ENCODE measurements at regions not wholly inside any gene's neighbourhood (a gene's known extent, or its start where the extent isn't known, plus 50 kb on each side); places are given as distances from the start of the nearest gene placed in this dataset.

DNA sequence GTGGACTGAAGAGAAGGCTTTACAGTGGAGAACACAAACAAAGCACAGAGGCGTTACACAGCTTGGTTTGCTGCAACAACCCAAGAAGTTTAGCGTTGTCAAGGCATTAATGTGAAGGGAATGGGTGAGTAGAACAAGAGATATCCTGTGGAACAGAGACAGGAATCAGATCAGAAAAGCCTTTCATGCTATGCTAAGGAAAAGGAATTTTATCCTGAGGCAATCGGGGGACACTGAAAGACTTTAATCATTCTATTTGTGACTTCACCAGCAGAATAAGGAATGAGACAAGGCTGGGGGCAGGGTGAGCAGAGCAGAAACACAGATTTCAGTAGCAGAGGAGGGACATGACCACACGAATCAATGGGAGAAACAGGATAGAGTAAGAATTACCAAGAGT, 600.7 kb downstream of the IRS1 start:
- TF ChIP-seq, protein P1, sequence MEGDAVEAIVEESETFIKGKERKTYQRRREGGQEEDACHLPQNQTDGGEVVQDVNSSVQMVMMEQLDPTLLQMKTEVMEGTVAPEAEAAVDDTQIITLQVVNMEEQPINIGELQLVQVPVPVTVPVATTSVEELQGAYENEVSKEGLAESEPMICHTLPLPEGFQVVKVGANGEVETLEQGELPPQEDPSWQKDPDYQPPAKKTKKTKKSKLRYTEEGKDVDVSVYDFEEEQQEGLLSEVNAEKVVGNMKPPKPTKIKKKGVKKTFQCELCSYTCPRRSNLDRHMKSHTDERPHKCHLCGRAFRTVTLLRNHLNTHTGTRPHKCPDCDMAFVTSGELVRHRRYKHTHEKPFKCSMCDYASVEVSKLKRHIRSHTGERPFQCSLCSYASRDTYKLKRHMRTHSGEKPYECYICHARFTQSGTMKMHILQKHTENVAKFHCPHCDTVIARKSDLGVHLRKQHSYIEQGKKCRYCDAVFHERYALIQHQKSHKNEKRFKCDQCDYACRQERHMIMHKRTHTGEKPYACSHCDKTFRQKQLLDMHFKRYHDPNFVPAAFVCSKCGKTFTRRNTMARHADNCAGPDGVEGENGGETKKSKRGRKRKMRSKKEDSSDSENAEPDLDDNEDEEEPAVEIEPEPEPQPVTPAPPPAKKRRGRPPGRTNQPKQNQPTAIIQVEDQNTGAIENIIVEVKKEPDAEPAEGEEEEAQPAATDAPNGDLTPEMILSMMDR (IDR thresholded peaks at IDR 0.05; ENCODE audit: low read depth, low read length, missing input control) = no peak
- TF ChIP-seq GABPA (IDR thresholded peaks at IDR 0.05 in 1 of 2, conservative IDR thresholded peaks at IDR 0.05 in 1 of 2) = no peak
- no peak for TF ChIP-seq TAF1 (conservative IDR thresholded peaks at IDR 0.05)
- TF ChIP-seq, protein P2, sequence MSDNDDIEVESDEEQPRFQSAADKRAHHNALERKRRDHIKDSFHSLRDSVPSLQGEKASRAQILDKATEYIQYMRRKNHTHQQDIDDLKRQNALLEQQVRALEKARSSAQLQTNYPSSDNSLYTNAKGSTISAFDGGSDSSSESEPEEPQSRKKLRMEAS (IDR thresholded peaks at IDR 0.05) = no peak
- TF ChIP-seq, protein P3, sequence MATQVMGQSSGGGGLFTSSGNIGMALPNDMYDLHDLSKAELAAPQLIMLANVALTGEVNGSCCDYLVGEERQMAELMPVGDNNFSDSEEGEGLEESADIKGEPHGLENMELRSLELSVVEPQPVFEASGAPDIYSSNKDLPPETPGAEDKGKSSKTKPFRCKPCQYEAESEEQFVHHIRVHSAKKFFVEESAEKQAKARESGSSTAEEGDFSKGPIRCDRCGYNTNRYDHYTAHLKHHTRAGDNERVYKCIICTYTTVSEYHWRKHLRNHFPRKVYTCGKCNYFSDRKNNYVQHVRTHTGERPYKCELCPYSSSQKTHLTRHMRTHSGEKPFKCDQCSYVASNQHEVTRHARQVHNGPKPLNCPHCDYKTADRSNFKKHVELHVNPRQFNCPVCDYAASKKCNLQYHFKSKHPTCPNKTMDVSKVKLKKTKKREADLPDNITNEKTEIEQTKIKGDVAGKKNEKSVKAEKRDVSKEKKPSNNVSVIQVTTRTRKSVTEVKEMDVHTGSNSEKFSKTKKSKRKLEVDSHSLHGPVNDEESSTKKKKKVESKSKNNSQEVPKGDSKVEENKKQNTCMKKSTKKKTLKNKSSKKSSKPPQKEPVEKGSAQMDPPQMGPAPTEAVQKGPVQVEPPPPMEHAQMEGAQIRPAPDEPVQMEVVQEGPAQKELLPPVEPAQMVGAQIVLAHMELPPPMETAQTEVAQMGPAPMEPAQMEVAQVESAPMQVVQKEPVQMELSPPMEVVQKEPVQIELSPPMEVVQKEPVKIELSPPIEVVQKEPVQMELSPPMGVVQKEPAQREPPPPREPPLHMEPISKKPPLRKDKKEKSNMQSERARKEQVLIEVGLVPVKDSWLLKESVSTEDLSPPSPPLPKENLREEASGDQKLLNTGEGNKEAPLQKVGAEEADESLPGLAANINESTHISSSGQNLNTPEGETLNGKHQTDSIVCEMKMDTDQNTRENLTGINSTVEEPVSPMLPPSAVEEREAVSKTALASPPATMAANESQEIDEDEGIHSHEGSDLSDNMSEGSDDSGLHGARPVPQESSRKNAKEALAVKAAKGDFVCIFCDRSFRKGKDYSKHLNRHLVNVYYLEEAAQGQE (IDR thresholded peaks at IDR 0.05) = no peak
- TF ChIP-seq YY1 (IDR thresholded peaks at IDR 0.05) = no peak
- TF ChIP-seq RAD21 (IDR thresholded peaks at IDR 0.05) = no peak
- no peak for TF ChIP-seq EGR1 (IDR thresholded peaks at IDR 0.05; ENCODE audit: low read depth in 2 of 2)
- TF ChIP-seq SP1 (IDR thresholded peaks at IDR 0.05) = no peak
- TF ChIP-seq, protein P4, sequence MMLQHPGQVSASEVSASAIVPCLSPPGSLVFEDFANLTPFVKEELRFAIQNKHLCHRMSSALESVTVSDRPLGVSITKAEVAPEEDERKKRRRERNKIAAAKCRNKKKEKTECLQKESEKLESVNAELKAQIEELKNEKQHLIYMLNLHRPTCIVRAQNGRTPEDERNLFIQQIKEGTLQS (IDR thresholded peaks at IDR 0.05) = no peak
- no peak for TF ChIP-seq JUND (IDR thresholded peaks at IDR 0.05)
- no peak for TF ChIP-seq NR2F2 (IDR thresholded peaks at IDR 0.05)
- TF ChIP-seq, protein P5, sequence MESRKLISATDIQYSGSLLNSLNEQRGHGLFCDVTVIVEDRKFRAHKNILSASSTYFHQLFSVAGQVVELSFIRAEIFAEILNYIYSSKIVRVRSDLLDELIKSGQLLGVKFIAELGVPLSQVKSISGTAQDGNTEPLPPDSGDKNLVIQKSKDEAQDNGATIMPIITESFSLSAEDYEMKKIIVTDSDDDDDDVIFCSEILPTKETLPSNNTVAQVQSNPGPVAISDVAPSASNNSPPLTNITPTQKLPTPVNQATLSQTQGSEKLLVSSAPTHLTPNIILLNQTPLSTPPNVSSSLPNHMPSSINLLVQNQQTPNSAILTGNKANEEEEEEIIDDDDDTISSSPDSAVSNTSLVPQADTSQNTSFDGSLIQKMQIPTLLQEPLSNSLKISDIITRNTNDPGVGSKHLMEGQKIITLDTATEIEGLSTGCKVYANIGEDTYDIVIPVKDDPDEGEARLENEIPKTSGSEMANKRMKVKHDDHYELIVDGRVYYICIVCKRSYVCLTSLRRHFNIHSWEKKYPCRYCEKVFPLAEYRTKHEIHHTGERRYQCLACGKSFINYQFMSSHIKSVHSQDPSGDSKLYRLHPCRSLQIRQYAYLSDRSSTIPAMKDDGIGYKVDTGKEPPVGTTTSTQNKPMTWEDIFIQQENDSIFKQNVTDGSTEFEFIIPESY (IDR thresholded peaks at IDR 0.05) = no peak
- no peak for TF ChIP-seq FOXA1 (IDR thresholded peaks at IDR 0.05)

Measured in liver (tissue), 3 donors.